Islet of Langerhans (tissue), 1 donor: ENCODE measurements at regions not wholly inside any gene's neighbourhood (a gene's known extent, or its start where the extent isn't known, plus 50 kb on each side); places are given as distances from the start of the nearest gene placed in this dataset.

ENCODE experiments used
- FAIRE-seq: peaks from one replicate; lab custom pipeline; 2011; peaks lifted over from hg19 to GRCh38; lab: Jason Lieb, UNC

DNA sequence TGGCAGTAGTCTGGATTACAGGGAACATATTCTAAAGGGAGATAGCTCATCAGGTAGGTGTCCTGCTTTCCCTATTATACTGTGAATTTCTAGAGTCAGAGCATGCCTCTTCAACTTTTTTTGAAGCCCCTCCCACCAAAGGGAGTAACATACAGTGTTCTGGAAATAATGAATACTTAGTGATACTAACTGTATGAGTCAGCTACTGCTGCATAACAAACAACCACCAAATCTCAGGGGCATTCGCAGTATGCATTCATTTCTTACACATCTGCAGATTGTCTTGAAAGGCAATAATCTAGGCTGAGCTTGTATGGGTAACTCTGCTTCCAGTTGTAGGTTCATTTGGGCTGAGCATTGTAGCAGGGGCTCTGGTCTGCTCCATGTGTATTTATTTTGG is 409.7 kb upstream of the SPRED2 start:
- no peak for FAIRE-seq

DNA sequence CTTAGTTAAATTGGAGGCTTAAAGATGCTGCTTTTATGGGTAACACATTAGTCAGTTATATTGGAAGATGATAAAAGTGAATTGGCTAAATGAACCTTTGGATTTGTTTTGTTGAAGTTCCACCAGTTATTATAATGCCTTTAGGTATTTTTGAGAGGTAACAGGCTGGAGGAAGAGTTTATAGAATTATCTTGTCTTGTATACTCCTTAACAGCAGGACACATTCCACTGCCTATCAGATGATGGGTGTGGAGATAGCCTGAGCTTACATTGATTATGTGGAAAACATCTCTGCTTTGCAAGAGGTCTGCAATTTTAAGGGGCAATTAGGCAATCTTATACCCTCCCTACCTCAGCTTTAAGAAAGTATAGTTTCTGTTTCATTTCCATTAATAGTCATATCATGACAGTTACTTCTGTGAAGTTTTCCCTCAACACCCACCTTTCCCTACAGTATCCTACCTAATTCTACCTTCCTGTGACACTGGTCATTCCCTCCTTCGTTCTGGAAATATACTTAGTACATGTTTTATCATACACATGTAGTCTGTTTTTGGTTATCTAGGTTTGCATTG is 403.7 kb upstream of the SPRED2 start:
- FAIRE-seq: no peak

DNA sequence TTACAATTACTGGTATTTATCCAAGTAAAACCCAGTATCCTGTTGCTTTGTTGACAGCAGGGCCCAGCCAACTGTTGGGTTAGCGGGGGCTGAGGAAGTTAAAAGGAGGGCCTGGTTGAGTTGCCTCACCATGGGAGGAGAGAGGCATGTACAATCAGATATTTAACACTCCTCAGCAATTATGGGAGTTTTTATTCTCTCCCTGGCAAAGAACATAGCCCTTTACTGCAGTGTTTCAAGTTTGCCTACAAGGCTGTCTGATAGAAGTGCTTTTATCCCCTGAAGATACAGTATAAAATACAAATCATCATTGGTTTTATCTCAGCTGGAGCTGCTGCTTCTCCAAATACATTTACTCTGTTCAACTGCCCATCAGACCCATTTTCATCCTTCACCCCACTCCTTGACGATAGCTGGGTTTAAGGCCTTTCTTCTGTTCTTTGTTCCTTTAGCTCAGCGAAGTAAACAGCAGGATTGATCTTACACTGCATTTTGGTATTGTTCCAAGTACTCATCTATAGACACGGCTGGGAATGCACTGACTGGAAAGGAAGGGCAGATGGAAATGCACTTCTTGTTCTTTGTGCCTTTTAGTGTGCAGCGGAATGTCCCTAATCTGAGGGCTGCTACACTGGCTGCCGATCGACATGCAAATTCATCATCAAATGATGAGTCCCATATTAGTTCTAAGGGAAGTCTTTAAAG is 402.5 kb upstream of the SPRED2 start:
- FAIRE-seq: no peak

DNA sequence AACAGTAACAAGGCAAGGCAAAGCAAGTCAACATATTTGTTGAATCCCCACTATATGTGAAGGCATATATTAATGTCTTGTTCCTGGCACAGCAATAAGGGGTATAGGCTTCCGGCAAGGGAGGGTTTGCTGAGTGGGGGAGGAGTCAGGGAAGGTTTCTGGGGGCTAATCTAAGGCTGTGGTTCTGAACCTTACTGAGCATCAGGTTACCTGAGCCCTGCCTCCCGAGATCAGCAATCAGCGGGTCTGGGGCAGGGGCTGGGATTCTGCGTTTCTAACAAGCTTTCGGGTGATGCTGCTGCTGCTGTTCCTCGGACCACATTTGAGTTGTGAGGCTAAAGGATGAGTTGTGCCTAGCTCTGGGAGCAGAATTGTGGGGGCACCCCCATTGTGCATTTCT is 401.7 kb upstream of the SPRED2 start:
- FAIRE-seq: no peak

DNA sequence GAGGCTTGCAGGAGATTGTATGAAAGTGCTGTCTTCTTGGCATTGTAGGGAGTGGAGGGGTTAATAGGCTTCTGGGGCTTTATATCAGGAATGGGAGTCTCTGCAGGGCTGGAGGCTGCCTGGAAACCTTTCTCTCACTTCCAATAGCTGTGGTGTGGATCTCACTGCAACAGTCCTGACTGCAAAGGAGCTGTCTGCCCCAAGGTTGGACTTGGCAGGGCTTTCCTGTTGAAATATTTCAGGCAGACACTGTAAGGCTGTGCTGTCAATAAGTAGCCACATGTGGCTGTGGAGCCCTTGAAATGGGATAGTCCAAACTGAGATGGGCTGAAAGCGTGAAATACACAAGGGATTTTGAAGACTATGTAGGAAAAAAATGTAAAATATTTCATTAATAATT is 399.1 kb upstream of the SPRED2 start:
- FAIRE-seq: no peak

DNA sequence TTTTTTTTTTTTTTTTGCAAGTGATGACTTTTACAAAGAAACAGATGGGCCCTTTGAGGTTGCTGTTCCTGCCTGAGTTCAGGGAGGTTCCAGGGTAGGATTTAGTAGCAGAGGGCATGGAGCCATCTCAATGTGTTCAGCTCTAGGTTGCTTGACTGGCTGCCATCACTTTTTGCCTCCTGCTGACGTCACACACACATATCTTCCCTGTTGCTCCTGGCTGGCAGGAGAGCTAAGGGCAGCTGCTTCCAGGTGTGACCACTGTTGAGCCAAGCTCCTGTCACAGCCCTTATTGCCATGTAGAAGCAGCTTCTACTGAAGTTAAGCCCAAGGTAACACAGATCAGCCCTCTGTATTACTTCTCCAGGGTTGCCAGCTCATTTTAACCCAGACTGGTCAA is 394.2 kb upstream of the SPRED2 start:
- no peak for FAIRE-seq

DNA sequence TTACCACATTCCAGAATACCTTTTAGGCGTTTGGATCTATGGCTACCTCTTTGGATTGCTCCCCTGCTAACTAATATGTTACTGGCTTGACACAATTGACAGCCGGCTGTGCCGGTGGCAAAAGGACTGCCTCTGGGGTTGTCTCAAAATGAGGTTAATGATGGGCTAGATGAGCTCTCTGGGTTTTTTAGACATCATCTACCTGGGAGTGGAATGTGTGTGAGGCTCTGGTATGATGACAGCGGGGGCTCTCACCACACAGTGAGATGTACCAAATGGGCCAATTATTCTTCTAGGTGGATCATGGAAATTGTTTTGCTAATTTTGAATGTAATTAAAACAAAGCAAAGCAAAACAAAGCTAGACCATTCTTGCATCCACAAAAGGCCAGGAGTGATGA is 391.1 kb upstream of the SPRED2 start:
- no peak for FAIRE-seq

DNA sequence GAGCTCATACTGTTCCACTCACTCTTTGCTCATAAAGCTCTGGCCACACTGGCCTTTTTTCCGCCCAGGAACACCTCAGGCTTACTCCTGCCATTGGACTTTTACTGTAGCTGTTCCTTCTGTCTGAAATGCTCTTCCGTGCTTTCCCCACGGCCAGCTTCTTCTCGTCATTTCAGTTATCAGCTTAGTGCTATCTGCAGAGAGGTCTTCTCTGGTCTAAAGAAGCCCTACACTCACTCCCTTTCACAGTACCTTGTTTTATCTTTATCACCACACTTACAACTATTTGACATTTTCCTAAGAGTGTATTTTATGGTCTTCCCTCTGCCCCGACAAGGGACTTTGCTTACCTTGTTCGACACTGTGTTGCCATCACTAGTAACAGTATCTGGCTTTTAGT is 388.1 kb upstream of the SPRED2 start:
- no peak for FAIRE-seq

DNA sequence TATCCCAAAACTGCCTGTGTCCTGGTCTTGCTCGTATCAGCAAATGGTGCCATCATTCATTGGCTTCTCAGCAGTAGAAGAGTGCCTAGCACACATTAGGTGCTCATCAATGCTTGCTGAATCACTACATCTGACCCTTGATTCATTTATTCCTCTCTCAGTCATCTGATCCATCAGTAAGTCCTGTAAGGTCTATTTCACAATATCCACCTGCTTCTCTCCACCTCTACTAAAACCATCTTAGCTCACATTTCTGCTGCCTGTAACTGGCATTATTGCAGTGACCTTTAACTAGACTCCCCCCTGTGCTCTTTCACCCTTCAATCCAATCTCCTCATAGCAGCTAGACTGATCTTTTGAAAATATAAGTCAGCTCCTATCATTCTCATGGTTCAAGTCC is 387.6 kb upstream of the SPRED2 start:
- FAIRE-seq: no peak

DNA sequence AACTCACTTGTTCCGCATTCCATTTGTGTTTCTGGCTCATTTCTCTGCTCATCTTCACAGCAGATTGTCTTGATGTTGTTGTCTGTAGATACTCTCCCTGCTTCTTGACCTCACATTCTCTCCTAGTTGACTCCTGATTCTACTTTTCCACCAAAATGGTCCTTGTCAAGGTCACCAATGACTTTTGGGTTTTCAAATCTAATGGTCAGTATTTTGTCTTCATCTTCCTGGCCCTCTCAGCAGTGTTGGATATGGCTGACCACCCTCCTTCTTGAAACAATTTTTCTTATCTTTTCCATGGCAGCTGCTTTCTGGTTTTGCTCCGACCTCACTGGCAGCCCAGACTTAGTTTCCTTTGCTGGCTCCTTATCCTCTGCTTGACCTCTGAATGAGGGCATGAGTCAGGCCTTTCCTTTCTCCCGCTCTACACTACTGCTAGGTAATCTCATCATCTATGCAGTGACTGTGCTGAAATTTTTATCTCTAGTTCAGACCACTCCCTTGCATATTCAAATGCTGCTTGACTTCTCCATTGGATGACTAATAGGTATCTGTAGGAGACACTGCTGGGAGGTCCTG is 386.6 kb upstream of the SPRED2 start:
- FAIRE-seq: no peak

DNA sequence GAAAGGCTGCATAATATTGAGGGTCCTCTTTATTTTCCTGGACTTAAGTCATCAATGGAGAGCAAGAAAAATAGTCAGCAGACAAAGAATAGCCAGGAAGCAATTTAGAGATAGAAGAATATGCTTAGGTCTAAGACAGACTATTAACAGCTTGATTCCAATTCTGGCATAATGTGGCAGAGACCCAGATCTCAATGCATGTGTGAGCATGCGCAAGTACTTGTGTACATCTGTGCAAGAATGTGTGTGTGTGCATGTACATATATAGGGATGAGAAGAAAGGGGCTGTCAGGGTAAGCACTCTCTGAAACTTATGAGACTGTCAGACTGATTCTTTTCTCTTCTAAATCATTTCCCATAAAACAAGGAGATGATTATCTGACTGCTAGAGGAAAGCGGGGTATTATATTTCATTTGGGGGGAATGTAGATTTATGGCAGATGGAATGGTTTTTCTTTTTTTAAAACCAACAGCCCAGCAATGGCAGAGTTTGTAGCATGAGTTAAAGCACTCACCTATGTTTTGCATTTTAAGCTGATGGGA is 381.3 kb upstream of the SPRED2 start:
- FAIRE-seq: no peak

DNA sequence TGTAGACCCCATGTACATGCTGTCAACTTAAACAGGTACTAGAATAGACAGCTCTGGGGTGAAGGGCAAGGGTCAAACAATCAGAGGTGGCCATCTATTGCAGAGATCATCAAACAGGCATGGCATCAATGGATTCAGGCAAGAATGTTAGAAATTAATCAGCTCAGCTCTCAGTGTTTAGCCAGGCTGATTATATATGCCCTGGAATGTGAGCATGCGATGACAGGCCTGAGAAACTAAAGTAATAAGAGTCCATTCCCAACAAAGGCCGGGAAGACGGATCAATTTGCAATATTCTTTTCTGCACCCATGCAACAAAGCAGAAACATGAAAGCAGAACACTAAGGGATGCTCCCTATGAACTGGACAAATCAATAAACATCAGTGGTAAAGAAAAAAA is 380.5 kb upstream of the SPRED2 start:
- FAIRE-seq: no peak

DNA sequence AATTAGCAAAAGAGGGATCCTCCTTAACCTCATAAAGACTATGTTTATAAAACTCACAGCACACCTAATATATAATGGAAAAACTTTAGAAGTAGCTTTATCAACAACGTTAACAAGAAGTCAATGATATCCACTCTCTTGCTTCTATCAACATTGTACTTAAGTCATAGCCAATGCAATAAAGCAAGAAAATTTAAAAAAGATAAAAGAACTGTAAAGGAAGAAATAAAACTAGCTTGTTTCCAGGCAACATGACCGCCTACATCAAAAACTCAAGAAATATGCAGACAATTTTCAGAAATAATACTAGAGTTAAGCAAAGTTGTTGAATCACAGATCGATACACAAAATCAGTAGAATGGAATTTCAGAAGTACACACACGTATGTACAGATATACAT is 375.5 kb upstream of the SPRED2 start:
- no peak for FAIRE-seq

DNA sequence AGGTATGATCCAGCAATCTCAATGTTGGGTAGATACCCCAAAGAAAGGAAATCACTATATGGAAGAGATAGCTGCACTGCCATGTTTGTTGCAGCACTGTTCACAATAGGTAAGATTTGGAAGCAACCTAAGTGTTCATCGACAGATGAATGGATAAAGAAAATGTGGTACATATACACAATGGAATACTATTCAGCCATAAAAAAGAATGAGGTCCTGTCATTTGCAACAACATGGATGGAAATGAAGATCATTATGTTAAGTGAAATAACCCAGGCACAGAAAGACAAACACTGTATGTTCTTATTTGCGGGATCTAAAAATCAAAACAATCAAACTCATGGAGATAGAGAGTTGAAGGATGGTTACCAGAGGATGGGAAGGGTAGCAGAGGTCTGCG is 372.4 kb upstream of the SPRED2 start:
- FAIRE-seq: no peak

DNA sequence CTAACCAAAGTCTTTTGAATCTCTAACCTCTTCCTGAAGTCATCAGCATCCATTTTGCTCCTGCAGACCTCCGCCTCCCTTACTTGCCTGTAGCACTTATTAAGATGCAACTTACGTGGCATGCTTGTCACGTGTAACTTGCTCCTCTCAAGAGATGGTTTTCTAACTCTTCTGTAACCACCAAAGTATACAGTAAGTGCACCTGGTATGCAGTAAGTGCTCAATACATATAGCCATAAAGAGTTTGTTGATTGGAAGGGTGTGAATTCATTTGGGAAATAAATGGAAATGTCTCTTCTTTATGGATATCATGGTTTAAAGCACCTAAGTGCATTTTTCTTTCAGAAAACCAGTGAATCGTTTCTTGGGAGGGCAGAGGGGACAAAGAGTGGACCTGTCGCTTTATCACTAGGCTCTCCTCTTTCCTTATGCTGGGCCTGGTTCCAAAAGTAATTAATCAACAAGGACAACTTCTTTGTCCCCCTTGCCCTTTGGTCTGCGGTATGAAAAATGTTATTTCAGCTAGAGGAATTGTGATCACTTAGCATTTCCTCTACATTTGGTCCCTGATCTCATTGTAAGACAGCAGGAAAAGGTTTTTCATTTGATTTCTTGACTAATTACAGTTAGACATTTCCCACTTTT is 370.0 kb upstream of the SPRED2 start:
- FAIRE-seq: no peak

DNA sequence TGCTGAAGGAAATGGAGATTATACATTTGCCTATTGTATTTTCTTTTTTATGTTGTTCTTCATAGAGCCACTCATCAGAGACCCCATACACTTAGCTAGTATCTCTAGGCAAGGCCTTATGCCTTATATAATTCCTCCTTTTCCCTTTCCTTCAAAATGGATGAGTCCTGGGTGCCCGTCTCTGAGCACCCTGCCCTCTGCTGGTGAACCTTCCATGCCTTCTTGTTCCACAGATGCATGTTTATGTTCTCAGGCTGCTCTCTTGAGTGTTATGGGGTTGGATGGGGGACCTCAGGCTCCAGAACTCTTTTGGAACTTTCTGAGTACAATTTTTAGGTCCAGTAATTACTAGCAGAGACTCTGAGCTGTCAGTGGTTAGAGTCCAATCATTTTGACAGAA is 368.6 kb upstream of the SPRED2 start:
- FAIRE-seq: no peak

DNA sequence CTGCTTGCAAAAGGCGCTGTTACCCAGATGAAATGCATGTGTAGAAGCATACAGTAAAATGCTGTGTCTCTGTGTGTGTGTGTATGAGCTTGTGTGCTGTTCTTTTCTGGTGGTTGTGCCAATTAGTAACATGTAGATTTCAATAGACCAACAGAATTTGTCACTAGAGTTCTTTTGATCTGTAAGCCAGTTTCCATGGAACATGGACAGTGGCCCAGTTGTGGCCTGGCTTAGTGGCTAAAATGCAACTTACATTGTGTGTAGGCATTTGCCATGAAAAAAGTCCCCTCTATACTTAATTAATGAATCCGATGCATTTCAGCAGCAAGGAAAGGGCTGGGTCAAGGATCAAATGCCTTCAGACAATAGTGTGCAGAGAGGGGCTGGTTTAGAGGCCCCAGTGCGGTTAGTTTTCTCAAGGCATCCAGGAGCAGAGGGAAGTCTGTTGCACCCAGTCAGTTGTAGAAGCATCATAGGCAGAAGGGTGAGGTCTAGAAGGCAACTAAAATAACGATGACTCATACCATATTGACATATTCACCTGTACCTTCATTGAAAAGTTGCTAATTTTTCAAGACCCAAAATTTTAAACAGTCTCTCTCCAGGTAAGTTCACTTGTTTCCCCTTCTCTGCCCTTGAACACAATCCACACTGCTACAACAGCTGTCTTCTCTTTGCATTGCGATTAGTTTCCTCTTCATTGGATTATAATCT is 366.9 kb upstream of the SPRED2 start:
- FAIRE-seq: no peak

DNA sequence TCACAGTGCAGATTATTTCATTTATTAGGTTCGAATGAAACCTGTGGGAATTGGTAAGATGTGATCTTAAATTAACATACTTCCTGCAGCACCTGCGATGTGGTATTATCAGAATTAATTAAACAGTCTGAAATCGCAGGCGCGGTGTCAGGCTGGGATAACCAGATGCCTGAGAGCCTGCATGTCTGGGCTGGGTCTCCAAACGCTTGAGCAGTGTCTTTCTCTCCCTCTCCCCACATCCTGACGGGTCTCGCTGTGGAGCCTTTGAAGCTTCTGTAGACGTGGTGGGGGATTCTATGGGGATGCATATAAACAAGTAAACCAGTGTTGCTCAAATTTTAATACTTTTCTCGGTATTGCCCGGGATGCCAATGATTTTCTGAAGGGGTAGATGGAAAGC is 366.2 kb upstream of the SPRED2 start:
- no peak for FAIRE-seq

DNA sequence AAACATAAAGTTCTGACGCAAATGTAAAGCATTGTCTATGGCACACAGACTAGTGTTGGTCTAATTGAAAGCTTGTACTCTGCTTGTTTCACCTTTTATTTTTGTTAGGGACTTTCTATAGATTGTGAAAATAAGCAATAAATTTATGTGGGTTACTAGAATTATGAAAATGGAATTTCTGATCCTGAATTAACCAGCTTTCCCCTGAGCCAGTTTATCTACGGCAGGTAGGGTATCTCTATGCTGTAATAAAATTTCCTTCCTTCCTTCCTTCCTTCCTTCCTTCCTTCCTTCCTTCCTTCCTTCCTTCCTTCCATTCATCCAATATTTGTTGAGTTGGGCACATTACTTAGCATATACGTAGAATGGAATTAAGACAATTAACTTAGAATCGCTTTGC is 362.6 kb upstream of the SPRED2 start:
- no peak for FAIRE-seq

DNA sequence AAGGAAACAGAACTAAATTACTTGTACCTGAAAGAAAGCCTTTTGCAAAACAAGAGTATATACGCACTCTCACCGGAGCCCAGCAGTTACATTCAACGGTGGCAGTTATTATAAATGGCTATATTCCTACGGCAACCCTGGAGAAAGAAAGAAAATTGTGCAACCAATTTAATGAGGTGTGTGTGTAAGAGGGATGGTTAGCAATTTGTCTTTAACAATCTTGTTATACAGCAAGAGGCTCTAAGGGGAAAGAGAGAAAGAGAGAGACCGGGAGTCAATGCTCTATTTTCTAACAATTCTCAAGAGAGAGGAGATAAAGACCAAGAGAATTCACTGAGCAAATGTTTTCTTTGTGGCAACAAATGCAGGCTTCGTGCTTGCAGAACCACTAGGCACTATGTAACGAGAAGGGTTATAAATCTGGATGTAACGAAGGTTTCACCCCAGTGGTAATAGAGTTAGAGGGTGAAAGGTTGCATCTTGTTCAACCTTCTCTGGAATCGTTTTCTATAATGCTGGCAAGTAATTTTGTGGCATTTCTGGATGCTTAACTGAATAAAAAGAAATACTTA is 359.1 kb upstream of the SPRED2 start:
- FAIRE-seq: no peak

DNA sequence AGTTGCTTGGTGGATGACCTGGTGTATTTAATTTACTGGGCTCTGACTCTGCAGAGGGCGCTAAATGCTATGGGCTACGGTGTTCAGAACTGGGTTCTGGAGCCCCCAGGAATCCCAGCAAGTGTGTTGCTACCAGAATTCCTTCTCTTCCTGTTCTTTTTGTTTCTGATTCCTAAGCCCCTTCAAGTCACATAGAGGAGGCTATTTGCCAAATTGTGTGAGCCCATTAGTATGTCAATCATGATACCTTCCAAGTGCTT is 358.2 kb upstream of the SPRED2 start:
- no peak for FAIRE-seq

DNA sequence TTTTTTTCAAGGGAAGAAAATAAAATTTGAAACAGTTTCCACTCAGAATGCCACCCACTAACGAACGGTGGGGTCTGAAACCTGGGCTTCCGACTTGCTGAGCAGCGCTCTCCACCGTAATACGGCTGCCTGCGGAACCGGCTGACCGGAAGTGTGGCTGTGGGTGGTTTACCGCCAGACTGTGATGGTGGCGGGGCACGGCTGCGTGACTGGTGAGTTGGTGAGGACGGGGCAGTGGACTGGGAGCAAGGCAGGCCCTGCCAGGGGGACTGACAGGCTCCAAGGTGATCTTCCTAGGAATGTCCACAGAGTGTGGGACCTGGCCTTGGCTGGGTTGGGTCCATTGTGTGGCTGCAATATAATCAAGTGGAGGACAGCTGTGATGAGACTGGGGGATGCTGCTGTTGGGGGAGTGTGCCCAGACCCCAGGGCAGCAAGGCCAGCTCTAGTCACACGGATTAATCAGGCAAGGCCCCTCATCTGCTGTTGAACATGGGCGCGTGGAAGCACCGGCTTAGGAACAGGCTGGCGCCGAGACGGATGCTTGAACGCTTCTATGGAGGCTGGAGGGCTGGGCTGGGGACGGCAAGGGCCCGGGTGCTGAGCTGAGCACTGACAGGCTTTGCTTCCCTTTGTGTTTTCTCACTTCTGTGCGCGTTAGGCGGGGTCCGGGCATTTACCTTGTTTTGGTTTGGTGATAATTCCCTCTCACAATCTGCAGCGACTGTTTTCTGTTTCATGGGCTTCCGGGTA is 357.7 kb upstream of the SPRED2 start:
- no peak for FAIRE-seq
